ENCODE measurements at regions not wholly inside any gene's neighbourhood (a gene's known extent, or its start where the extent isn't known, plus 50 kb on each side); places are given as distances from the start of the nearest gene placed in this dataset.

DNA sequence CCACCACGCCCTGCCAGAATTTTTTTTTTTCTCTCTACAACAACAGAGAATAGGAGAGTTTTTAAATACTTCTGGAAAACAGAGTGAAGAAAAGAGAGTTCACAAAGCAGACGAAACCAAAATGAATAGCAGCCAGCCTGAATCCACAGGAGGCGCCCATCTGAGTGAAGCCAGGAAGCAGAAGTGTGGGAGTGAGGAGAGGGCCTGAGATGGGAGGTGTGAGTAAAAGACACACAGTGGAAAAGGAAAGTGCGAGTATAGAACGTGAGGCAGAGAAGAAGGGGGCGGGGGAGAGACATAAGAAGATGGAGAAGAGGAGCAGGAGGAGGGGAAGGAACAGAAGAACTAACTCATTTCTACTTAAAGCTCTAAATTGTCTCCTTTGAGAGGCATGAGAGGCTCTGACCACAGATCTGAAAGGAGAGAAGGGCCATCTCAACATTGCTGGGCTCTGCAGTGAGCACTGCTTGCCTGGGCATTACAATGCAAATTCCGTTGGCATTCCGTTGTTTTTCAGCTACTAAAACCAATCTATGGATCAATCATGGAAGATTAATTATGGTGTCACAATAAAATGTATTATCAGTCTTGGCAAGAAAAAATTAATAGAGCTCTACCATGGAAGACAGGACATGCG is 140.1 kb upstream of the CPSF6 start:
- Histone ChIP-seq H3K36me3 (no peaks in the 10 kb centered on the region), H3K4me3 (no peak overlapping the region), H3K27ac (no peak overlapping the region), H3K4me1 (replicated peaks) (peaks cover 33% of the 10 kb centered on the region), H3K9me3 (replicated peaks) (no peaks in the 10 kb centered on the region), H3K27me3 (replicated peaks) (no peaks in the 10 kb centered on the region; the same call in 1 of the 2 replicates)
- no peak for DNase-seq (ENCODE audit: low read depth in 1 of 2, low spot score in 2 of 2)

DNA sequence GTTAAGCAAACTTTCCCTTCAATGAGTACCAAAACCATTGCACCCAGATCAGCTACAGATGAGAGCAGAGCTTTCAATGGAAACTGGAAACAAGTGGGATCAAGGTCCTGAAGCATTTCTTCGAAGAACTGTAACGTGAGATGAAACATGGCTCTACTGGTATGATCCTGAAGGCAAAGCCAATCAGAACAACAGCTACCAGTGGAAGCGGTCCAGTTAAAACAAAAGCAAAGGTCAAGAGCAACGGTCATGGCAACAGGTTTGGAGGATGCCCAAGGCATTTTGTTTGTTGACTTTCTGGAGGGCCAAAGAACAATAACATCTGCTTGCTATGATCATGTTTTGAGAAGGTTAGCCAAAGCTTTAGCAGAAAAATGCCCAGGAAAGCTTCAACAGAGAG is 137.9 kb upstream of the CPSF6 start:
- no peak overlapping the region for H3K27ac ChIP-seq
- no peaks in the 10 kb centered on the region; the same call in 1 of the 2 replicates for H3K27me3 ChIP-seq (replicated peaks)
- no peak overlapping the region for H3K4me3 ChIP-seq
- H3K9me3 ChIP-seq (replicated peaks), result no peaks in the 10 kb centered on the region
- H3K36me3 ChIP-seq, result no peaks in the 10 kb centered on the region
- no peak for DNase-seq (ENCODE audit: low read depth in 1 of 2, low spot score in 2 of 2)
- H3K4me1 ChIP-seq (replicated peaks), result peaks cover 27% of the 10 kb centered on the region

DNA sequence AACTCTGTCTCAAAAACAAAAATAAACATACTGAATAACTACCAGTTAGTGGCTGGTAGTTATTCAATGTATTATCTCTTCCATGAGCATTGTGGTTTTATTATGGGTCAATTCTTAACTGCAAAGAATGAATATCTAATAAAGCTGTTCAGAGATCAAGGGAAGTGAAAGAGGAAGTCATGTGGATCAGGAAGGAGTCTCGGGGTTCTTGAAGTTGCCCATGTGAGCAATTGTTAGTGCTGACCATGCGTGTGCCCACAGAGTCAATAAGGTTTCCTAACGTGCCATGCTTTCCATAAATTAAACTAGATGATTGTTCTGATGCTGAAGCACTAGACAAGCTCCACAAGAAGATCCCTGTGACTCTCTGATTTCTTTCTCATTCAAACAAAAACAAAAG is 136.5 kb upstream of the CPSF6 start:
- no peak for DNase-seq (ENCODE audit: low read depth in 1 of 2, low spot score in 2 of 2)
- Histone ChIP-seq H3K4me1 (replicated peaks) (peaks cover 13% of the 10 kb centered on the region), H3K36me3 (no peaks in the 10 kb centered on the region), H3K4me3 (no peak overlapping the region), H3K27ac (no peak overlapping the region), H3K9me3 (replicated peaks) (no peaks in the 10 kb centered on the region), H3K27me3 (replicated peaks) (no peaks in the 10 kb centered on the region; the same call in 1 of the 2 replicates)

DNA sequence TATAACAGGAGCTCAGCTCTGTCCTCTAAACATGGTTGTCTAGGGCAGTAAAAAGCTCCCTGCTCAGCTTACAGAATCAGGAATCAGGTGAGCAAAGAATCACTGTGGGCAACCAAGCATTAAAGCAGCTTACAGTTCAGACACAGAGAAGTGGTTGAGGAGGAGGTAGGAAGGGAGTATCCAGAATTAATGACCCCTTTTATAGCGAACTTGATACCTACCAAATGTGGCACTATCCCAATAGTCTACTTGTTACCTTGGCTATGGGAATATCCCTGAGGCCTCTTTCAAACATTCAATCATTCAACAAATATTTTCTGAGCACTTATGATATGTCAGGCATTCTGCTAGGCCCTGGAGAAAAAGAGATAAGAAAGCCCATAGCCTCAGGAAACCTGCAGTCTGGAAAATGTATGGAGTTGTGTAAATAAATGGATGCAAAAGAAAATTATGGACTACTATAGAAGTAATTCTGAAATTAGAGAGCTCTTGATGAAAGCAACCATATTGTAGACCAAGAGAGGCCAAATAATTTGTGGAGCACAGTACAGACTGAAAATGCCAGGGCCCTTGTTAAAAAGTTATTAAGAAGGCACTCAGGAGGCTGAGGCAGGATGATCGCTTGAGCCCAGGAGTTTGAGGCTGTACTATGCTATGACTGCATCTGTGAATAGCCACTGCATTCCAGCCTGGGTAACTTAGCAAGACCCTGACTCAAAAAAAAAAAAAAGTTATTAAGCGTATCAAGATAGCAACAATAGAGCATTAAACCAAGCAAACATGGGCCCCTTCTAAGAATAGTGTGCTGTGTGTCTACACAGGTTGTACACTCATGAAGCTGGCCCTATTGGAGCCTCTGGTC is 134.0 kb upstream of the CPSF6 start:
- Histone ChIP-seq H3K27ac (no peak overlapping the region), H3K4me3 (no peak overlapping the region), H3K36me3 (no peaks in the 10 kb centered on the region), H3K4me1 (replicated peaks) (peaks cover 7% of the 10 kb centered on the region), H3K9me3 (replicated peaks) (no peaks in the 10 kb centered on the region), H3K27me3 (replicated peaks) (no peaks in the 10 kb centered on the region; the same call in 1 of the 2 replicates)
- DNase-seq (ENCODE audit: low read depth in 1 of 2, low spot score in 2 of 2), result no peak

DNA sequence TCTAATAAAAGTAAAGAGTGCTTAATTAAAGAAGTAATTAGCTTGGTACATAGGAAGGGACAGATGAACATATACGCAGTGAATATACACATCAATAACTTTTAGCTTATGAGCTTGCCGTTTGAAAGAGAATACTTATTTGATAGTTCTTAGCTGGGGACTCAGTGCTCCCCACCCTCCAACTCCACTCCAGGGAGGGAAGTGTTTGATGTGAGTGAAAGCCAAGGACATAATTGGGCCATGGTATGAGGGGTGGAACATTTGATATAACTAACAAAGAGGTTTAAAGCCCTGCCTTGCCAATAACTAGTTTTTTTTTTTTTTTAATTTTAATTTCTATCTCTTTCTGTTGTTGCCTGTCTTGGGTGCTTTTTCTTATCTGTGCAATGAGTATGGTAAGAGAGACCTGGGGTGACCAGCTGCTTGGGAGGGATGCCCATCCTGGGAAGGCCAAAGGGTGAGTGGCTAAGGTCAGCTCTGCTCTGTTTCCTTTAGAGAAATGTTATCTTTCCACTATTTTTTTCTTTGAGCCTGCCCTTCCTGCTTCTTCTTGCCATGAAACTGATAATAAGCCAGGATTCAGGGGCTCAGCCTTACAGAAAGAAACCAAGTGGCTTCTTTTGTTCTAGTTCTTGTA is 132.8 kb upstream of the CPSF6 start:
- no peaks in the 10 kb centered on the region for H3K27me3 ChIP-seq (replicated peaks)
- H3K36me3 ChIP-seq, result no peaks in the 10 kb centered on the region
- no peak overlapping the region for H3K4me3 ChIP-seq
- no peaks in the 10 kb centered on the region for H3K9me3 ChIP-seq (replicated peaks)
- no peak for DNase-seq (ENCODE audit: low read depth in 1 of 2, low spot score in 2 of 2)
- peaks cover 1% of the 10 kb centered on the region for H3K4me1 ChIP-seq (replicated peaks)
- no peak overlapping the region for H3K27ac ChIP-seq

DNA sequence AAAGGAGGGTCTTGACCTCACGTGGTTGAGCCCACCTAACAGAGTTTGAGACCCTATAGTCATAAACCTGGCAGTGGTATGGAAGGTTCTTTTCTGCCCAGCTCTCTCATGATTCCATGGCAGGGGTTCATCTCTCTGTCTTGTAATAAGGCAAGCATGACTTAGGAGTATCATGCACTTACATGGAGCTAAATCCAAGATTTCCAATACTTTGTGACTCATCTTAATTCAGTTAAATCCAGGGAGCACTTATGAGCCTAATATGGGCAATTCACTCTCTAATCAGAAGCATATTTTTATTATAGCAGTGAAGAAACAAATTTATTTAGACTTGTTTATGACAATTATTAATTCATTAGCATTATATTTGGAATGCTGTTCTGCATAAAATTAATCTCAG is 131.8 kb upstream of the CPSF6 start:
- Histone ChIP-seq H3K4me3 (no peak overlapping the region), H3K4me1 (replicated peaks) (no peaks in the 10 kb centered on the region), H3K36me3 (no peaks in the 10 kb centered on the region), H3K27me3 (replicated peaks) (no peaks in the 10 kb centered on the region), H3K9me3 (replicated peaks) (no peaks in the 10 kb centered on the region), H3K27ac (no peak overlapping the region)
- no peak for DNase-seq (ENCODE audit: low read depth in 1 of 2, low spot score in 2 of 2)

DNA sequence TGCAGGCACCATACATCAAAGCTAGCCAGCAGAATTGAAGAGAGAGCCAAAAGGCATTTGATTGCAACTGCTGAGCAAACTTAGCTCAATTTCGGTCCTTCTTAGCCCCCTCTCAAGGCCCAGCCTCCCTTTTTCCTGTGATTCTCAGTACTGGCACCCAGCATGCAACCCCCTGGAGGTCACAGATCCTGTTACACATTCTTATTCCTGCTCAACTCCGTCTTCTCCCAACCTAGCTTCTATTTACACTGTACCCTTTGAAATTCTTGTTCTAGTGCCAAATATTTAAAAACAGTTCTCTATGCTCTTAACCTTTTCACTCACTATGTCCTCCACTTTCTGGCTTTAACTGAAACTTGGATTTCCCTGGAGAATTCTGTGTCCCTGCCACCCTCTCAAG is 131.3 kb upstream of the CPSF6 start:
- Histone ChIP-seq H3K4me3 (no peak overlapping the region), H3K27me3 (replicated peaks) (no peaks in the 10 kb centered on the region), H3K36me3 (no peaks in the 10 kb centered on the region), H3K9me3 (replicated peaks) (no peaks in the 10 kb centered on the region), H3K4me1 (replicated peaks) (no peaks in the 10 kb centered on the region), H3K27ac (no peak overlapping the region)
- DNase-seq (ENCODE audit: low read depth in 1 of 2, low spot score in 2 of 2), result no peak

DNA sequence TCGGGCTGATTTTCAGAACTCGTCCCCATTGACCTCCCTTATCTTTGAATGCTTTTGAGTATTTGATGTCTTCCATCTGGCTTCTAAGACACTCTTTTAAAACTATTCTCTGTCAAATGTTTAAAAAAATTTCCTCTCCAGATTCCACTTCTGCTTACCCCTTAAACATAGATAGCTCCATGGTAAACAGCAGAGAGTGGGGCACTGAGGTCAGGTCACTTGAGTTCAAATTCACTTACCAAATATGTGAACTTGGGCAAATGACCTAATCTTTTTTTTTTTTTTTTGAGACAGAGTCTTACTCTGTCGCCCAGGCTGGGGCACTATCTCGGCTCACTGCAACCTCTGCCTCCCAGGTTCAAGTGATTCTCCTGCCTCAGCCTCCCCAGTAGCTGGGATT is 126.8 kb upstream of the CPSF6 start:
- DNase-seq (ENCODE audit: low read depth in 1 of 2, low spot score in 2 of 2), result no peak
- Histone ChIP-seq H3K9me3 (replicated peaks) (no peaks in the 10 kb centered on the region), H3K4me1 (replicated peaks) (no peaks in the 10 kb centered on the region), H3K36me3 (no peaks in the 10 kb centered on the region), H3K4me3 (no peak overlapping the region), H3K27me3 (replicated peaks) (no peaks in the 10 kb centered on the region), H3K27ac (no peak overlapping the region)

DNA sequence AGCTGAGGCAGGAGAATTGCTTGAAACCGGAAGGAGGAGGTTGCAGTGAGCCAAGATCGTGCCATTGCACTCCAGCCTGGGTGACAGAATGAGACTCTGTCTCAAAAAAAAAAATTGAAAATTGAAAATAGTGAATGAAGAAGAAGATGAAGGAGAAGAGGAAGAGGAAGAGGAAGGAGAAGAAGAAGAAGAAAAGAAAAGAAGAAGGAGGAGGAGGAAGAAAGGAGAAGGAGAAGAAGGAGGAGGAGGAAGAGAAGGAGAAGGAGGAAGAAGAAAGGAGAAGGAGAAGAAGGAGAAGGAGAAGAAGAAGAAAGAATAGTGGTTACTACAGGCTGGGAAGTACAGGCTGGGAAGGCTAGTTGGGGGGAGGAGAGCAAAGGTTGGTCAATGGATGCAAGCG is 124.3 kb upstream of the CPSF6 start:
- Histone ChIP-seq H3K4me1 (replicated peaks) (no peaks in the 10 kb centered on the region), H3K9me3 (replicated peaks) (no peaks in the 10 kb centered on the region), H3K27ac (no peak overlapping the region), H3K4me3 (no peak overlapping the region), H3K27me3 (replicated peaks) (no peaks in the 10 kb centered on the region), H3K36me3 (no peaks in the 10 kb centered on the region)
- DNase-seq (ENCODE audit: low read depth in 1 of 2, low spot score in 2 of 2), result no peak

DNA sequence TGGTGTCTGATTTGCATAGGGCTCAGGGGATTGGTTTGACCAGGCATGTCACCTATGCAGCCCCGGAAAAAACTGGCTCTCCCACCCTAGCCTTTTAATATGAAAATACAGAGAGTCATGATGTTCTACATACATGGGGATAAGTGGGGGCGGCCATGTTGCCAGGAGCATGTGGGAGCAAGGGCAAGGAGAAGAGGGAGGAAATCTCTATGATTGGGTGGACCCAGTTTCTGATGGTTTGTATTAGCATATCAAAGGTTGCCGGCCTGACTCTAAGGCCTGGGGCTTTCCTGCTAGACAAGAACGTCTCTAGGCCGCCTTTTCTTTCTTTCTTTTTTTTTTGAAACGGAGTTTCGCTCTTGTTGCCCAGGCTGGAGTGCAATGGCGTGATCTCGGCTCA is 123.4 kb upstream of the CPSF6 start:
- Histone ChIP-seq H3K9me3 (replicated peaks) (no peaks in the 10 kb centered on the region), H3K27ac (no peak overlapping the region), H3K27me3 (replicated peaks) (no peaks in the 10 kb centered on the region), H3K36me3 (no peaks in the 10 kb centered on the region), H3K4me1 (replicated peaks) (no peaks in the 10 kb centered on the region), H3K4me3 (no peak overlapping the region)
- DNase-seq (ENCODE audit: low read depth in 1 of 2, low spot score in 2 of 2), result no peak

DNA sequence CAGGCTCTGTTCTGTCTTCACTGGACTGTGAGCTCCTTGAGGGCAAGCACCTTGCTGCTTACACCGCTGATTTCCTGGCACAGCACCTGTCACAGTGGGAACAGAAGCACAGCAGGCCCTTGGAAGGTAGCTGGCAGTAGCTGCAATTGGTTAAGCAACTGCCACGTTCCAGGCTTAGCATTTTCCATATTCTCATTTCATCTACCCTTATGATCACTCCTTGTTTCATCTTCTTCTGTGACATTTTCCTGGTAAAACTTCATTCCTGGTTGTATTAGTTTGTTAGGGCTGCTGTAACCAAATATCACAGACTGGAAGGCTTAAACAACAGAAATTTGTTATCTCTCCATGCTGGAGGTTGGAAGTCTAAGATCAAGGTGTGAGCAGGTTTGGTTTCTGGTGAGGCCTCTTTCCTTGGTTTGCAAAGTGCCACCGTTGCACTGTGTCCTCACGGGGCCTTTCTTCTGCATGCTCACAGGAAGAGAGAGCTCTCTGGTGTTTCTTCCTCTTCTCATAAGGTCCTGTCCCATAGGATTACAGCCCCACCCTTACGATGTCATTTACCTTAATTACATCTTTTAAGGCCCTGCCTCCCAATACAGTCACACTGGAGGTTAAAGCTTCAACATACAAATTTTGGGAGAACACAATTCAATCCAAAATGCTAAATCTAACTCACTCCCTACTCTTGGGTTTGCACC is 121.7 kb upstream of the CPSF6 start:
- no peak overlapping the region for H3K4me3 ChIP-seq
- no peaks in the 10 kb centered on the region for H3K36me3 ChIP-seq
- no peak overlapping the region for H3K27ac ChIP-seq
- H3K27me3 ChIP-seq (replicated peaks), result no peaks in the 10 kb centered on the region
- H3K9me3 ChIP-seq (replicated peaks), result no peaks in the 10 kb centered on the region
- no peaks in the 10 kb centered on the region for H3K4me1 ChIP-seq (replicated peaks)
- no peak for DNase-seq (ENCODE audit: low read depth in 1 of 2, low spot score in 2 of 2)

DNA sequence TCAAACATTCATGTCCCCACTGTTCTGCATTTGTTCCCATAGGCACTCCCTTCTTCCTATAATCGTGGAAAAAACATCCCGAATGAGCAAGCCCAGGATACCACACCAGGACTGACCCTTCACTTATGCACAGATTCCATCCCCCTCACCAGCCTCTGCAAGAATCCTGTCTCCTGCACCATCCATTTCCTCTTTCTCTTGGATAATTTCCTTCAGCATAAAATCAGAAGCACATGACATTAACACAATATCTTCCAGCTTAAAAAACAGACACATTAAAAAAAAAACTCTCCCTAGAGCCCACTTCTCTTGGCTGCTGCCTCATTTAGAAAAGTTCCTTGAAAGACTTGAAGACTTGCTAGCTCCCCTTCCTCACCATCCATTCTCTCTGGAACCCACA is 120.9 kb upstream of the CPSF6 start:
- DNase-seq (ENCODE audit: low read depth in 1 of 2, low spot score in 2 of 2), result no peak
- Histone ChIP-seq H3K9me3 (replicated peaks) (no peaks in the 10 kb centered on the region), H3K27ac (no peak overlapping the region), H3K4me1 (replicated peaks) (no peaks in the 10 kb centered on the region), H3K27me3 (replicated peaks) (no peaks in the 10 kb centered on the region), H3K36me3 (no peaks in the 10 kb centered on the region), H3K4me3 (no peak overlapping the region)

DNA sequence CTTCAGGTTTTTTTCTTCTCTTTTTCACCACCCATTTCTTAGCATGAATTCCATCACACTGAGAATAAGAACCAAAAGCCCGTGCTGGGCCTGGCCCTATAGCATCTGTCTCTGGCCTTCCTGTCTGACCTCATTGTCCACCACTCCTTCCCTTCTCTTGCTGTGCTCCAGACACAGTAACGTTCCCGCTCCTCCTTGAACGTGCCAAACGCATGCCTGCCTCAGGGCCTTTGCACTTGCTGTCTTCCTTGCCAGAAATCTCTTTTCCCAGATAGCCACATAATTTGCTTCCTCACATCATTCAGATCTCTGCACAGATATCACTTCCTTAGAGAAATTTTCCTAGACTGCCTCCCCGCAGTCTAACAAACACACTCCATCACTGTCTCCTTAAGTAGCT is 119.6 kb upstream of the CPSF6 start:
- Histone ChIP-seq H3K27me3 (replicated peaks) (no peaks in the 10 kb centered on the region), H3K4me1 (replicated peaks) (no peaks in the 10 kb centered on the region), H3K36me3 (no peaks in the 10 kb centered on the region), H3K4me3 (no peak overlapping the region), H3K9me3 (replicated peaks) (no peaks in the 10 kb centered on the region), H3K27ac (no peak overlapping the region)
- no peak for DNase-seq (ENCODE audit: low read depth in 1 of 2, low spot score in 2 of 2)

DNA sequence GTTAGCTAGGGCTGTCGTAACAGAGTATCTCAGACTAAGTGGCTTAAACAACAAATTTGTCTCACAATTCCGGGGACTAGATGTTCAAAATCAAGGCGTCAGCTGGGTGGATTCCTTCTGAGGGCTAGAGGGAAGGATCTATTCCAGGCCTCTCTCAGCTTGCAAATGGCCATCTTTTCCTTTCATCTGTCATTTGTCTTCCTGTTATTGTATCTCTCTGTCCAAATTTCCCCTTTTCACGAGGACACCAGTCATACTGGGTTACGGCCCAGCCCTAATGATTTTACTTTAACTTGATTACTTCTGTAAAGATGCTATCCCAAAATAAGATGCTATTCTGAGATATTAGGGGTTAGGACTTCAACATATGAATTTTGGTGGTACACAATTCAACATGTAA is 119.0 kb upstream of the CPSF6 start:
- Histone ChIP-seq H3K4me1 (replicated peaks) (no peaks in the 10 kb centered on the region), H3K9me3 (replicated peaks) (no peaks in the 10 kb centered on the region), H3K4me3 (no peak overlapping the region), H3K27me3 (replicated peaks) (no peaks in the 10 kb centered on the region), H3K27ac (no peak overlapping the region), H3K36me3 (no peaks in the 10 kb centered on the region)
- DNase-seq (ENCODE audit: low read depth in 1 of 2, low spot score in 2 of 2), result no peak
